ENCODE measurements at regions not wholly inside any gene's neighbourhood (a gene's known extent, or its start where the extent isn't known, plus 50 kb on each side); places are given as distances from the start of the nearest gene placed in this dataset.

DNA sequence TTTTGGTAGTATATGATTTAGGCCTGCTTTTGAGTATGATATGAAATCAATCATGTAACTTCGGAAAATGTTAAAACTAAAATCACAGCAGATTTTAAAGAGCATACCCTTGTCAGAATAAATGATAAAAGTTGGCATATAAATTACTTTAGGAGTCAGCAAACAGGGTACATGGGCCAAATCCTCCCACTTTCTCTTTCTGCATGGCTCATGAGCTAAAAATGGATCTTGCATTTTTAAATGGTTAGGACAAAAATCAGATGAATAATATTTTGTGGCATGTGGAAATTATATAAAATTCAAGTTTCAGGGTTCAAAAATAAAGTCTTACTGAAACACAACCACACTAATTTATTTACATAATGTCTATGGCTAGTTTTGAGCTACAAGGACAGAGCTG, 214.9 kb downstream of the GASK1B start:
- no peak for DNase-seq

DNA sequence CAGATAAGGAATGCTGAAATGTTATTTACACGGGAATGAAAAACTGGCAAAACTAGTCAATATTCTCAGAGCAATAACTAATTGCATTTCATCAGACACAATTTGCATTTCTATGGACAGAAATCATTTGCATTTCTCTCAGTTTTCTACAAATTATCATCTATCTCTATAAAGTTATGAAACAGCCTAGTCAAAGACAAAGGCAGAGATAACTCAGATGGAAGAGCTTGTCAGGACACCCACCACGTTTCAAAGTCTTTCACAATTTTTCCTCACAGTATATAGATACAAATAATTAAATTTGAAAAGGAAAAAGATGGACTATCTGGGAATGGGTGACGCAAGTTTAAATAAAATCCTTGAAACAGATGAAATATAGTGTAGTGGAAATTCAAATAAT, 230.8 kb downstream of the GASK1B start:
- no peak for DNase-seq

GRCh38 chr4:157934151-157934550, 238.7 kb downstream of the GASK1B start:
- DNase-seq, result no peak

DNA sequence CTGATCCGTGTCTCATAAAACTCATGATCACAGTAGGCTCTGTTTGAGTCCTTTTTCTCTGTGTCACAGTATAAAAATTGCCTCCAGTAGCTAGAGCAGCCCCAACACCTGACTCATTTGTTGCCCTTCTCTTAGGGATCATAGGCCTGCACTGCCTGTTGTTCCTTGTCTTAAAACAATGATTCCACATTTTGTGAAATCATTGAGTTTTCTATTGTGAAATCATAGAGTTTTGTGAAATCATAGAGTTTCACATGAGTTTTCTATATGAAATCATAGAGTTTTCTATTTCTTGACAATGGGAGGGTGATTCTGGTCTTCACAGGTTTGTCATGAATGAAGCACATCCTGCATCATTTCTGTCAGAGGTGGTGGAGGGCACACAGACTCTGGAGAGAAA, 239.9 kb downstream of the GASK1B start:
- DNase-seq, result no peak

DNA sequence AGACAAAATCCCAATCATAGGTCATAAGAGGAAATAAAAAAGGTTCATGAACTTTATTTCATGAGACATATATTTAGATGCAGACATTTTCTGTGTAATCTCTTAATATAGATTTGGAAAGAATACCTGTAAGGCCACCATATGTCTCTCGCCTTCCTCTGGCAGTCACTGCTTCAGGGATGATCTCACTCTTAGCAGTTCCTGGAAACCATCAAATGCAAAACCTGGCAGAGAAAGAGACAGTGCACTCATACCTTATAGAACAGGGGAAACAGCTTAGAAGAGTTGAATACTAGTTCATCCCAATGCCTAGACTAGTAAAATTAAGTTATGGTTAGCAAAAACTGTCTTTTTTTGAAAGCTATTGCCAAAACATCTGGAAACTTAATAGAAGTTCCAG, 243.3 kb downstream of the GASK1B start:
- DNase-seq, result no peak

GRCh38 chr4:157918036-157918832, 254.6 kb downstream of the GASK1B start:
- DNase-seq, result no peak

DNA sequence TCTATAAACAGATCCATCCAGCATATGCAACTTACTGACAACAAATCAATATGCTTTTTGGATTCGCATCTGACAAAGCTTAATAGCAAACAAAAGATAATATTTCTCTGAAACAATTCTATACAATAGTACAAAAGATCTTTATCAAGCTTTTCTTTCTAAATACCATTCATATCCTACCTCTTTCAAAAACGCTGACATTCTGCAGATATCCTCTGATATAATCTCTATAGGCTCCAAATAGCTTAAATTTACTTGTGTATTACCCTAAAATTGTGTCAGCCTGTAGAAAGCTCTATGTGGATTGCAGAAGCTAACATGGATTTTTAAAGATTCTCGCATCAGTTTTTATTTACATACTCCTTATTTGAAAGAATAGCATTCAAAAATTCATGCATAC, 260.6 kb downstream of the GASK1B start:
- DNase-seq, result no peak

DNA sequence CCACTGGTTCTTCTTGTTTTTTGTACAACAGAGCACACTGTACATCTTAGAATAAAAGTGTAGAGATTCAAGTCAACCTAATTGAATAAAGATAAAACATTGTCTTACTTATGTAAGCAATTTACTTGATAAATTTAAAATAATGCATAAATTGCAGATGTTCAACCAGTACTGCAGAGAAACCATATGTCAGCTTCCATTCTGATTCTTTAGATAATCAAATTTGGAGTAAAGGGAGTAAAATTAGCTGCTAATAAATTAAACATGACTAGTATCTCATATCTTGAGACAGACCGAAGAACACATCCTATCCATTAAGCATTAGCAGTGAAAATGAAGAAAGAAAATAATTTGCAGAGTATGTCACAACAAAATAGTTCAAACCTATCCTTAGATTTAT, 261.2 kb downstream of the GASK1B start:
- no peak for DNase-seq

GRCh38 chr4:157908691-157909090, 264.1 kb downstream of the GASK1B start:
- DNase-seq, result no peak

DNA sequence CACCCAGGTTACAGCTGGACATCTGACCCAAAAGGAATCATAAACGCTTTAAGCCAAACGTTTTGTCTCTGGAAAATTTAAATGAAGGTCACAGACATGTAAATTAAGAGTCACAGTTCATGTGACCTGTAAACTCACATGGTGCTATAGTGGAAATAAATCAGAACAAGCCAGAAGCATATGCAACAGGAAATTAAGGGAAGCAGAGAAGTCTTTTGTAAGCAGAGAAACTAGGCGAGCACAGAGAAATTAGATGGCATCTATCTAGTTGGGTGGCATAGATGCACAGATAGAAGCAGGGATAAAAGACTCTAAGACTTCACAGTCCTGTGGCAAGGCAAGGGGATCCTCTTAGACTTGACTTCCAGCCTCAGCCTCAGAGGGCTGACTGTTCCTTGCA, 264.8 kb downstream of the GASK1B start:
- no peak for DNase-seq

DNA sequence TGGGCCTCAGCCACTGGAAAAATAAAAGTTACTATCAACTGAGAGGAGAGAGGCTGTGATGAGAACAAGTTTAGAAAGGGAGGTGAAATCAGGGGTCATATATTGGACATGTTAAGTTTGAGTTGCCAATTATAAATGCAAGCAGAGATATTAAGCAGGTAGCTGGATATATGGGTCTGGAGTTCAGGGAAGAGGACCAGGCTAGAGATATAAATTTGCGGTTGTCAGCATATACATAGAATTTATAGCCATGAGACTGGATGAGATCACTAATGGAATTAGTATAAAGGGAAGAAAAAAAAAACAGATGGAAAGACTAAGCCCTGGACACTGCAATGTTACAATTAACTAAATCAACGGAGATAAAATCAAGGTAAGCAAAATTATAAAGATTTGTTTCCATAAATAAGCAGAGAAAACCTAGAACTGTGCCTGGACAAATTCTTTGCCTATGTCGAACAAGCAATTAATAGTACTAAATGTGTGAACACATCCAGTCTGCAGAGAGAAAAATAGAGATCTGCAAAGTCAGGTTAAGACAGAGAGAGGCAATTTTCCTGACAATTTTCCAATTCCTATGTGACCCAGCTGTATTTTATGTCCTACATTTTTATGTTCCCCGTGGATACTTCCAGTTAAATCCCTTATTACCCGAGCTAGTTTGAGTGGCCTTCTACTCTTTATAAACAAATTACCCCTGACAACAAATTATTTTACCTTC, 265.4 kb downstream of the GASK1B start:
- DNase-seq, result no peak

DNA sequence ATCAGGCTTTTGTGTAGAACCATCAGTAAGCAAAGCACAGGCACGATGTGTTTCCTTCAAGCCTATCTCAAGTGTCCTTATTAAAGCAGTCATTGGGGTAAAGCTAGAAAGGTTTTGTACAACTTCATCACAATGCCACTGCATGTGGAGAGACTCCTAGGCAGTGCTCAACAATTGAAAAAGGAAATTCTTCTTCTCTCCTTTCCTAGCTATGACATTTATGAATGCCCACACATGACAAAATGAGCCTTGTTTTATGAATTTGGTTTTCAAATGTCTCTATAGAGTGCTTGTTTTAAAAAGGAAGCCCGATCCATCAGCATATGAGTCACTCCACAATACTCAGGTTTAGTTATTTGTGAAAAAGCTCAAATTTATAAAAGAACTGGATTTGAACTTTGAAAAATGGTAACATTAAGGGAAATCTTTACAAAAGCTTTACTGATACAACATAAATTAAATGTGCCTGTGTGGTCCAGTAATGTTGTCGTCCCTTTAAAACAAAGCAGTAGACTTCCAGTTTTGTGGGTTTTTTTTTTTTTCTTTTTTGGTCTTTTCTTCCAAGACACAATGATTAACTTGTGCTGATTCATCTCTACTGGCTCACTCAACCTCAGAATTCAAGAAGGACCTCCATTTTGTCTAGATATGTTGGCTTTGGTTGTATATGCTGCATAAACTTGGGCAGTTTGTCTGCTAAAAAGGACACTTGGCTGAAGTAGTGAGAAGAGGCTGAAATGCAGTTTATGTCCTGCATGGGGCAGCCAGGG, 273.8 kb downstream of the GASK1B start:
- no peak for DNase-seq

GRCh38 chr4:157897855-157898370, 274.9 kb downstream of the GASK1B start:
- DNase-seq, result no peak

- no peak for DNase-seq
Measured at GRCh38 chr4:157896726-157897125, 276.1 kb downstream of the GASK1B start.

DNA sequence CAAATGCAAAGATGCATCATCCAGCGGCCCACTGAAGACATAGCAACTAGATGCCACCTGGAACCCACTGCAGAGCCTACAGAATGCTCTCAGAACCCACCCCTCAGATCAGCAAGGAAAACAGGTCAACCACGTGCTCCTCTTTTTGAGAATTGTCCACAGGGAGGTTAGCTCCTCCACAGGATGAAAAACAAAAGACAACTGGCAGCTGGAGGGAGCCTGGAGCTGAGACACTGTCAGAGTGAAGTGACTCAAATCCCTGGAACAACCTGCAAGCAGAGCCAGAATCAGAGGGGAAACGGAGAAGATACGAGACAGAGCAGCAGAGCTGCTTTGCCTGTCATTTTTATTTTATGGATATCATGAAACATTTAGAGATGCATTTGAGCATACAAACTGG, 277.6 kb downstream of the GASK1B start:
- no peak for DNase-seq

DNA sequence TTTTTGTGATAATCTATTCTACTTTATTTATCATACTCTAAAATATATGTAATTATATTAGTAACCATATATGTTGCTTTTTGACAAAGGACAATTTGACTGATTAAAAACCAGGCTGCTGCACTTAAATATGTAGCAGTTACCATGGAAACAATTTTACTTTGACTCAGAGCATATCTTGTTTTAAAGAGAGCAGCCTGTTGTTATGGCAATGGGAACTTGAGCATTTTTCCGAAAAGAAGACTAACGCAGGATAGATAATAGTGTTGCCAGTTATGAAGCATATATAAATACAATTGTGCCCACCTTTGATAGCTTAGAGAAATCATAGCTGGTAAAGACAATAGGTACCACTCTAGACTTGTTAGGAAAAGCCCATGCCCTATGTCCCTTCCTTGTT, 283.0 kb downstream of the GASK1B start:
- no peak for DNase-seq

DNA sequence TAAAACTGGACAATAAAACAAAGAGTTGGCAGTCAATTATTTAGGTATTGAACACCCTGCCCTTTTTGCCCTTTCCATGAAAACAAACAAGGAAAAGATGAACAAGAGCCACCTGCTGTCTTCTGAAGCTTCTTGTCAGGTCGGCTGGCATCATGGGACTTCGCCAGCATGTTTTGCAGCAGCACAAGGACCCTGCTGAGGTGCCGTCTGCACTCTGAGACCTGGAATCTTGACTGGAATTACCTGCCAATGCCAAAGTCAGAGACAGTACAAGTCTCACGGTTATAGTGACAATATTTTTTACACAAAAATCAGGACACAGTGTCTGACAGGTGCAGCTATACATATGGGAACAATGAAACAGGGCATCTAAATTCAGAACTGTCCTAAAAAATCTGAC, 284.5 kb downstream of the GASK1B start:
- DNase-seq, result no peak

GRCh38 chr4:157887316-157887715, 285.5 kb downstream of the GASK1B start:
- DNase-seq, result no peak

DNA sequence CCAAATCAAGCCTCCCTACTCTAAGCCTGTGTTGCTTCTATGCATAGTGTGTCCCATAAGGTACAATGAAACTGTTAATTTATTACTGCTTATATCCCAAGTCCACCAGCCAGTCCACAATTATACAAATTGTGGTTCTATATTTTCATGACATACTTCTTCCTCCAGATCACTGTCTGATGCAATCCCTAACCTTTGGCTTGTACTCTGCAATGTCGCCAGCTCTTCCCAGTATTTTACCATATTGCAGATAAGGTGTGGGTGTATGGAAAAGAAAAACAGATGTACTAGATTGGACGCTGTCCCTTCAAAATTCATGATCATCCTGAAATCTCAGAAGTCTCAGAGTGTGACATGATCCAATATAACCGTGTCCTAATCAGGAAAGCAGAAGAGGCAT, 286.2 kb downstream of the GASK1B start:
- DNase-seq, result no peak

- DNase-seq, result no peak
Measured at GRCh38 chr4:157885811-157886210, 287.0 kb downstream of the GASK1B start.

DNA sequence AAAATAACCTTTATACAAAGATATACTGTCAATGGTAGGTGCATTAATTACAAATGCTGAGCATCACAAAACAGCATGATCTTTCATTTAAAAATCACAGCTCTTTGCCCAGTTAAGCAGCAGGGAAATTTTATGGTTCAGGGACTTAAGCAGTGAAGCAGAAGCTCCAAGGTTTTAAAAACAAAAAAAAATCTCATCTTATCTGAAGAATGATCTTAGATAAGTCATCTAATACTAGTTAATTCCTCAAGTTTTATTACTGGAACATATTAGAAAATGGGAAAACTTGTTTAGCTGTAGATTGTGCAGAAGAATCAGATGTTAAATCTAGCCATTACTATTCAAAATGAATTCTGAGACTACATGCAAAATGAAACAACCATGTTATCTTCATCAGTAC, 289.9 kb downstream of the GASK1B start:
- no peak for DNase-seq

GRCh38 chr4:157880761-157881160, 292.1 kb downstream of the GASK1B start:
- no peak for DNase-seq

DNA sequence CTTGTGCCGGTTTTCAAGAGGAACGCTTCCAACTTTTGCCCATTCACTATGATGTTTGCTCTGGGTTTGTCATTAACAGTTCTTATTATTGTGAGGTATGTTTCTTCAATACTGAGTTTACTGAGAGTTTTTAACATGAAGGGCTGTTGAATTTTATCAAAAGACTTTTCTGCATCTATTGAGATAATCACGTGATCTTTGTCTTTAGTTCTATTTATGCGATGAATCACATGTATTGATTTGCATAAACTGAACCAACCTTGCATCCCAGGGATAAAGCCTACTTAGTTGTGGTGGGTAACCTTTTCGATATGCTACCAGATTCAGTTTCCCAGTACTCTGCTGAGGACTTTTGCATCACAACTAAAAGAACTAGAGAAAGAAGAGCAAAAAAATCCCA, 318.0 kb downstream of the GASK1B start:
- no peak for DNase-seq

DNA sequence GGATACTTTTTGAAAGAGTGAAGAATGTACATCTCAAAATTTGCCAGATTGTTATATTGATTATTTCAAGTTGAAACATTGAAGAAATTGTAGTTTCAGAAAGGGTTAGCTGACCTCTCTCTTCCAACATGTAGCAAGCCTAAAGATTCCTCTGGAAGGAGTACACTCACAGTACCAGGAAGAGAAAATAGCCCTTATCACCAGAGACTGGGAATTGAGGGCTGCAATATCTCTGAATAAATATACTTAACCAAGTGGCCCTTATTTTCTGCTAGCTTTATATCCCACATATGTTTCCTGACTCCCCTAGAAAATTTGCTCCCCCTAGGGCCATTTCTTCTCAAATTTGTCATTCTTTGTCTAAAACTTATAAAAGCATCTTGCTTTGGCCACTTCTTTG, 332.2 kb downstream of the GASK1B start:
- DNase-seq, result no peak

Measured in stimulated activated naive CD4-positive, alpha-beta T cell (primary cell).